Activated CD4-positive, alpha-beta T cell treated with anti-CD3 and anti-CD28 coated beads, Interleukin-2, amount 50 U/mL, for 1 hour (primary cell): ENCODE measurements at regions not wholly inside any gene's neighbourhood (a gene's known extent, or its start where the extent isn't known, plus 50 kb on each side); places are given as distances from the start of the nearest gene placed in this dataset.

Experiments
- DNase-seq: peaks from one replicate; pipeline ENCODE4 v3.0.0-alpha.2; 2020

- no peak for DNase-seq
Observed at GRCh38 chr21:16594191-16594590, 864.4 kb downstream of the USP25 start.

GRCh38 chr21:16596369-16596768 lies 866.6 kb downstream of the USP25 start:
- DNase-seq, result no peak

DNA sequence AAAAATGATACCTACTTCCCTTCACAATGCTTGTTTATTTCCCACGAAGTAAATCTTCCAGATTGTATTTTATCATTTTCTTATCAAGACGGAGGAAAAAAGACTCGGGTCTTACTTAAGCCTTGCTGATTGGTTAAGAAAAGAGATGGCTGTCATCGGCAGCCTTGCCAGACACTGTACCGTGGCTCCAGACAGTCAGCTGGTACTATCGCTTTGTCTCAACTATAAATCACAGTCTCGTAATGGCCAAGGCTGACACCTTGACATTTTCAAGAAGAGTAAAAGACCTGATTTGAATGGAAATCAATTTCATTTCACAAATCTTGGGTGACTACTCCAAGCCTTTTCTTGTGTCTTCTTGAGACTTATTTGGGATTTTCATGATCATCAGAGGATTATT lies 868.0 kb downstream of the USP25 start:
- no peak for DNase-seq

DNA sequence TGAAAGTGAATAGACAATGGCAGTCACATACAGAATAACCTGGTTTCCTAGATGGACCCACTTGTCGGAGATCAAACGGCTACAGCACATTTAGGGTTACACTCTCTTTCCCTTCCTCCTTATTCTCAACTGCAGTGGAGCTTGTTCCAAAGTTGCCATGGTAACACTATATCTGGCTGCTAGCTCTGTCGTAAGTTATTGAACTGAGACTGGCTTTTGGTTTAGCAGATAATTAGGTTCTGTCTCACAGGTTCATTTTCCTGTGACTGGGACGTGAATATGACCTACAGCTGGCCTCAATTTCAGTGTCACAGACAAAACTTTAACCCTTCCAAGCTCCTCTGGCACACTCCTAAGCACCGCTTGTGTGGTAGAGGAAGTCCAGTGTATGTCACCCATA lies 875.8 kb downstream of the USP25 start:
- no peak for DNase-seq

- DNase-seq, result no peak
Observed at GRCh38 chr21:16606271-16606670, 876.5 kb downstream of the USP25 start.

GRCh38 chr21:16608209-16608830 lies 878.5 kb downstream of the USP25 start:
- DNase-seq, result no peak

- no peak for DNase-seq
Observed at GRCh38 chr21:16619281-16619680, 889.5 kb downstream of the USP25 start.

DNA sequence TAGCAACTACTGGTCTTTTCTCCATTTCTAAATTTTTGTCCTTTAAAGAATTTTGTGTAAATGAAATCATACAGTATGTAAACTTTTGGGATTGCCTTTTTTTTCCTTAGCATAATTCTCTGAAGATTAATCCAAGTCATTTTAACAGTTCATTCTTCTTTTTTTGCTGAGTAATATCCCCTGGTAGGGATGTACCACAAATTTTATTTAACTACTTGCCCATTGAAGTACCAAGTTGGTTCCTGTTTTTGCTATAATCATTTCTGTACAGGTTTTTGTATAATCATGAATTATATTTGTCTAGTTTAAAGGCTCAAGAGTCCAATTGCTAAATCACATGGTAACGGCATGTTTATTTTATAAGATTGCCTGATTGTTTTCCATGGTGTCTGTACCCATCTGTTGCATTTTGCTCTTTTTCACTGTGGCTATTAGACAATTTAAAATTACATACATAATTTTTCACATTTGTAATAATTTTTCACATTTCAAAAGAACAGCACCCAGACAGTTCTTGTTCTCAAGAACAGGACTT lies 891.1 kb downstream of the USP25 start:
- no peak for DNase-seq

- no peak for DNase-seq
Observed at GRCh38 chr21:16624479-16625118, 888.2 kb upstream of the CXADR start.

GRCh38 chr21:16625491-16625890 lies 887.4 kb upstream of the CXADR start:
- DNase-seq, result no peak

DNA sequence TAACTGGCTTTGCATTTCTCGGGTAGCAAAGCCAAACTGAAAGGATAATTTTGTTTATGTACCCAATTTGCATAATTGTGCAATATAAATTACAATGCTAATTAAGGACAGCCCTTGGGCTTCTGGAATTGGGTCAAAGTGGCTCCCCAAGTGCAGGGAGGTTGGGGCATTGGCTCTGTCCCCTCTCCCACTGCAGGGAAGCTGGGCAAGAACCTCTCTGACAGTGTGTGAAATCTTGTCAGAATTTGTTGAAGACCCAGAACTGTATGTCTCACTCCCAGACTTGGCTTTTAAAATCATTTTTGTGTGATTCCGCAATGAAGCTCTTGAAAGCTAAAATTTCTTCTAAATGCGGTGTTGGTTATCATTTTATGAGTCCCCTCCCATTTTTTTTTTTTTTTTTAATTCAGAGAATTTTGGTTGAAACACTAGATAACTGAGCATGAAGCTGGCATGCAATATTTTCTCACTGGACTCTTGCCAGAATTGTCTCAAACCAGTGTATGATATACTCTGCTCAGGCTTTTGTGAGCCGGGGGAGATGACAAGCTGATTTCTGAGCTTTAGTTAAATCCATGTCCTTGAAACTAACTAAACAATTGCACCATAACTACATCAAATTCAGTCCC lies 878.9 kb upstream of the CXADR start:
- DNase-seq, result no peak

DNA sequence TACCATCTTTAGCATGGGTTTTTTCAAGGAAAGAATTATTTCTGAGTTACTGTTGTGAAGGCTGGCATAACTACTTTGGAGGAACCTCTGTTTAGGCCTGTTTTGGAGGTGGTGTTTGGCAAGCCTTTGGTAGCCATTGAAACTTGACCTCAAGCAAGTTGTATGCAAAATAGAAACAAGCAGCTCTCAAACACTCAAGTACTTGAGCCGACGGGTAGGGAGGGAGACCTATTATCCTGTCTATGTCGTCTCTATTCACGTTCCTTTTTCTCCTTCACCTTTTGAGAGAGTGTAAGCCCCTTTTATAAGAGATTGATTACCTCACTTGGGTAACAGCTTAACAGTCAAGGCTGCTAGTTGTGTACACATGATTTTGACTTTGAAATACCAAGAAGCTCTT lies 878.3 kb upstream of the CXADR start:
- DNase-seq, result no peak

GRCh38 chr21:16640297-16641027 lies 872.4 kb upstream of the CXADR start:
- DNase-seq, result no peak

GRCh38 chr21:16642353-16642752 lies 870.5 kb upstream of the CXADR start:
- DNase-seq, result no peak

DNA sequence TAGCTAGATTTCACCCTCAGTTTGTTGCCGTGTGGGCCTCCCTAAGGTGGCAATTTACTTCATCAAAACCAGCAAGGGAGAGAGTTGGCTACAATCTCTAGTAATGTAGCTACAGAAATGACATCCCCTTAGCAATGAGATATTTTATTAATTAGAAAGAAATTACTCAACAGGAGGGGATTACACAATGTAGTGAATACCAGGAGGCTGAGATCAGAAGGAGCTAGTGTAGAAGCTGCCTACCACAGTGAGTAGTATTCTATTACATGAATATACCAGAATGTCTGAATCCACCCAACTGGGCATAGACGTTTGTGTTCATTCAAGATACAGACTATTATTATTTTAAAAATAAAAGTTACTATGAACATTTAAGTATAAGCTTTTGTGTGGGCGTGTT lies 868.2 kb upstream of the CXADR start:
- DNase-seq, result no peak

- DNase-seq, result no peak
Observed at GRCh38 chr21:16650714-16651366, 862.0 kb upstream of the CXADR start.

GRCh38 chr21:16651956-16652355 lies 860.9 kb upstream of the CXADR start:
- no peak for DNase-seq

- no peak for DNase-seq
Observed at GRCh38 chr21:16663436-16663835, 849.4 kb upstream of the CXADR start.

DNA sequence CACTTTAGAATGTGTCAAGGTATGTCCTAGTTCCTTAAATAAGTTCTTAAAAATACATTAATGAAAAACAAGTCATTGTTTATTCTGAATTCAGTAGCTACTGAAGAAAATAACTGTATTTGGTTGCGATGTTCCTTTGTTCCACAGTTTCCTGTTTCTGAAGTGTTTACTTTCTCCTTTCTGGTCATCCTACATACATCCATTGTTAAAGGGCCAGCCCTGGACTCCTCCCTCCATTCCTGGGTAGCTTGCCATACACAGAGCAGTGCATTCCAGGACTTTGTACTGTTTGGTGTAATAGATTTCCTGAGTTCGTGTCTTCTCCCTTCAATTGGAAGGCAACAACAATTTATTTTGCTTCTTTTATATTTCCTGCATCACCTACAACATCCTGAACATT lies 845.4 kb upstream of the CXADR start:
- DNase-seq, result no peak

DNA sequence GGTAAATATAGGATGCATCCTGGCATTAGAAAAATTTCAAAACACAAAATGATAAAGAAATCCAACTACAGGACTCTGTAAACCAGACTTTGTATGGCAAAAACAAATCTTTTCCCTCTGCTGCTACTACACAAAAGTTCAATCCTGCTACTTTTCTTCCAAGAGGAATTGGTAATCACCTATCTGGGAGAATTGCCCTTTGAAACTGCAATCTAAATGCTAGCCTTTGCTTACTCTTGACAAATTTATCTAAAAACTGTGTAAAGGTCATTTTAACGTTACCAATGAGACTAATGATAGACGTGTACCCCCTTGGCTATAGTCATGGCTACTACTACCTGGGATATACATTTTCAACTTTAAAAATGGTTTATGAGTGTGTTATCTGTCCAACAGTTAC lies 837.9 kb upstream of the CXADR start:
- DNase-seq, result no peak

- DNase-seq, result no peak
Observed at GRCh38 chr21:16676391-16676790, 836.5 kb upstream of the CXADR start.

- DNase-seq, result no peak
Observed at GRCh38 chr21:16678429-16679160, 834.2 kb upstream of the CXADR start.
